ENCODE measurements at regions not wholly inside any gene's neighbourhood (a gene's known extent, or its start where the extent isn't known, plus 50 kb on each side); places are given as distances from the start of the nearest gene placed in this dataset.

DNA sequence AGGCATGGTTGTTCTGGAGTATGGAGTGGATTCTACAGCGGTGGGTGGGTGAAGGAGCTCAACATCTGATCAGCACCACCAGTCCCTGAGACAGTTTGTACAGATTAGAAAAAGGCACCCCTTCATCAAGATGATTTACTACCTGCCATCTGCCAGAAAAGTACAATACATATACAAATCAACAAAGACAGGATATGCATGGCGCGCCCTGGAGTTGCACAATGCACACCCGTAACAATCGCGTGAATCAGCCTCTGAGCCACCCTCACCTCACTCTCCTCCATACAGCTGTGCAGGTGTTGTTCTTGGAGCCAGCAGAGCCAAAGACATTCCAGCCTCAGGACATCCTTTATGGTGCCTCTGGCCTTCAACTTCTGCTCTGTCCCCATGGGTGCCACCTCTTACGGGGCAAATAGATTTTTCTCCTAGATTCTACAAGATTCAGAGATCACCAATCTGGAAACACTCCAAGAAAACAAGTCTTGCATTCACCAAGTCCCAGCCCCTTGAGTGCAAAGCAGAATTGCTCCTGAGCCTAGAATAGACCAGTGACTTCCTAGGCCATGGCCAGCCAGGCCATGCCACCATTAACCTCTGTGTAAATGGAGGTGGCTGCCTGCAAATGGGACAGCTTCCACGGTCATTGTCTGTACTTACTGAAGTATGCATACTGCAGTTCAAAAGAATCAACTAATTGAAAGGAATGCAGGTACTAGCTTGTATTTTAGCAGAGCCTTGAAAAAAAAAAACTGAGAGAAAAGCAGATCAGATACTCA, 490.9 kb downstream of the SOX6 start:
- Histone ChIP-seq H3K27ac (replicated peaks) (no peak overlapping the region), H3K4me3 (no peak overlapping the region), H3K9me3 (replicated peaks) (no peaks in the 10 kb centered on the region), H3K4me1 (peaks cover 13% of the 10 kb centered on the region), H3K36me3 (no peaks in the 10 kb centered on the region), H3K27me3 (ENCODE audit: low read depth) (no peaks in the 10 kb centered on the region)
- TF ChIP-seq, protein P1, sequence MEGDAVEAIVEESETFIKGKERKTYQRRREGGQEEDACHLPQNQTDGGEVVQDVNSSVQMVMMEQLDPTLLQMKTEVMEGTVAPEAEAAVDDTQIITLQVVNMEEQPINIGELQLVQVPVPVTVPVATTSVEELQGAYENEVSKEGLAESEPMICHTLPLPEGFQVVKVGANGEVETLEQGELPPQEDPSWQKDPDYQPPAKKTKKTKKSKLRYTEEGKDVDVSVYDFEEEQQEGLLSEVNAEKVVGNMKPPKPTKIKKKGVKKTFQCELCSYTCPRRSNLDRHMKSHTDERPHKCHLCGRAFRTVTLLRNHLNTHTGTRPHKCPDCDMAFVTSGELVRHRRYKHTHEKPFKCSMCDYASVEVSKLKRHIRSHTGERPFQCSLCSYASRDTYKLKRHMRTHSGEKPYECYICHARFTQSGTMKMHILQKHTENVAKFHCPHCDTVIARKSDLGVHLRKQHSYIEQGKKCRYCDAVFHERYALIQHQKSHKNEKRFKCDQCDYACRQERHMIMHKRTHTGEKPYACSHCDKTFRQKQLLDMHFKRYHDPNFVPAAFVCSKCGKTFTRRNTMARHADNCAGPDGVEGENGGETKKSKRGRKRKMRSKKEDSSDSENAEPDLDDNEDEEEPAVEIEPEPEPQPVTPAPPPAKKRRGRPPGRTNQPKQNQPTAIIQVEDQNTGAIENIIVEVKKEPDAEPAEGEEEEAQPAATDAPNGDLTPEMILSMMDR (IDR thresholded peaks at IDR 0.05; ENCODE audit: borderline replicate concordance): no peak
- intact Hi-C loops (cut with micrococcal nuclease): no loop called here
- DNase-seq: no peak

GRCh38 chr11:15867871-15868270, 488.5 kb downstream of the SOX6 start:
- H3K27me3 ChIP-seq (ENCODE audit: low read depth): no peaks in the 10 kb centered on the region
- H3K9me3 ChIP-seq (replicated peaks): no peaks in the 10 kb centered on the region
- H3K27ac ChIP-seq (replicated peaks): no peak overlapping the region
- intact Hi-C loops (cut with micrococcal nuclease): no loop called here
- H3K4me3 ChIP-seq: no peak overlapping the region
- TF ChIP-seq, protein P1 (IDR thresholded peaks at IDR 0.05; ENCODE audit: borderline replicate concordance): no peak
- no peaks in the 10 kb centered on the region for H3K36me3 ChIP-seq
- H3K4me1 ChIP-seq: peaks cover 9% of the 10 kb centered on the region
- DNase-seq: no peak

DNA sequence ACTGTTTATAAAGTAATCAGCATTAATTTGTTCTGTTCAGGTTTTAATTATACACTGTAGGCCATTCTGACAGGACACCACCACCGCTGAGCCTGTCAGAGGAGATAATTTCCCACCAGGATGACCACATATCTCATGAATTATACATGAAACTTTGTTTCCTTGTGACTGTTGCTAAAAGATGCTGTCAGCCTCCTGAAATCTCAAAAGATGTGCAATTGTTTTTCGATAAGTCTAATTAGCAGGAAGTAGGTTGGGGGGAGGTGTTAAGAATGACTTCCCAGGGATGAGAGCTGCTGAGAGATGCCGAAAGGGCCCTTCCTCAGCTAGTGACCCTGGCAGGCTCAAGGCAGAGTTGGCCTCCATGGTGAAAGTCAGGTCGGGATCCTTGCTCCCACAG, 485.4 kb downstream of the SOX6 start:
- Histone ChIP-seq H3K27me3 (ENCODE audit: low read depth) (no peaks in the 10 kb centered on the region), H3K9me3 (replicated peaks) (no peaks in the 10 kb centered on the region), H3K4me1 (no peaks in the 10 kb centered on the region), H3K4me3 (no peak overlapping the region), H3K36me3 (no peaks in the 10 kb centered on the region), H3K27ac (replicated peaks) (no peak overlapping the region)
- DNase-seq: no peak
- TF ChIP-seq, protein P1 (IDR thresholded peaks at IDR 0.05; ENCODE audit: borderline replicate concordance): no peak
- intact Hi-C loops (cut with micrococcal nuclease): no loop called here

DNA sequence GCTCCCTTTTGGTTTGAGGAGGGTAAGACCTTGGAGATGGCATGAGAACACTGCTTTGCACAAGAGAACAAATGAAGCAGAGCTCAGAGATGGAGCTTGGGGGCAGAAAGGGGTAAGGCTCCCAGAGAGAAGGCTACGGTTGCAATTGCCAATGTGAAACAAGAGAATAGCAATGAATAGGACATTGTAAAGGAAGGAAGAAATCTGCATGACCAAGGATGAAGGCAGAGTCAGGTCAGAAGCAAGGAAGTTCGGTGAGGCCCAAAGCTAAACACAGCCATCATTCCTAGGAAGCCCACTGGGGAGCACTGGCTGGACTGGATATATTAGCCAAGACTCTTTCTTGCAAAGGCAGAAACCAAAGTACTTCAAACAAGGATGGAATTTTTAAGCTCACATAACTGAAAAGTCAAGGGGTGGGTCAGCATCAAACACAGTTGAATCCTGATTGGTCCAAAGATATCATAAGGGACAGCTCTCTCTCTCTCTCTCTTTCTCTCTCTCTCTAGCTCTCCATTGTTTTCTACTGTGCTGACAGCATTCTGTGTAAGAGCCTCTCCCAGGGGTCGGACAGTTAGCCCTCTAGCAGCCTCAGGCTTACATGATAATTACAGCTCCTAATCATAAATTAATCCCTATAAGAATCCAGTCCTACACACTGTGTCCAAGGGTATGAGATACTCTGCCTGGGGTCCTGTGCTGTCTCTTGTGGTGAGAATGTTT, 484.3 kb downstream of the SOX6 start:
- TF ChIP-seq, protein P1 (IDR thresholded peaks at IDR 0.05; ENCODE audit: borderline replicate concordance): no peak
- H3K36me3 ChIP-seq: no peaks in the 10 kb centered on the region
- DNase-seq: no peak
- H3K27ac ChIP-seq (replicated peaks): no peak overlapping the region
- no peaks in the 10 kb centered on the region for H3K27me3 ChIP-seq (ENCODE audit: low read depth)
- H3K9me3 ChIP-seq (replicated peaks): no peaks in the 10 kb centered on the region
- H3K4me3 ChIP-seq: no peak overlapping the region
- H3K4me1 ChIP-seq: no peaks in the 10 kb centered on the region
- intact Hi-C loops (cut with micrococcal nuclease): no loop called here

DNA sequence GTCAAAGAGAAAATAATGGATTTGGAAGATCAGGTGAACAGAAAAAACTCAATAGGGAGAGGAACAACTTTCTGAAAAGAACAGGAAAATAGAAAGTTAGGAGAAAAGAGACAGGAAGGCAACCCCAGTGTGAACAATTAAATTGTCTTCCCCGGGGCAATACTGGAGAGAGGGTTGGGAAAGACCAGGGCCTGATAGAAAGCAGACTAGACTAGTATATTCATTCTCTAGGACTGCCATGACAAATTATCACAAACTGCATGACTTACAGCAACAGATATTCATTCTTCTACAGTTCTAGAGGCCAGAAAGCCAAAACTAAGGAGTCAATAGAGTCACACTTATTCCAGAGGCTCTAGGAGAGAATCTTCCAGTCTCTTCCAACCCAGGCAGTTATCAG, 482.8 kb downstream of the SOX6 start:
- TF ChIP-seq, protein P1 (IDR thresholded peaks at IDR 0.05; ENCODE audit: borderline replicate concordance): no peak
- H3K27me3 ChIP-seq (ENCODE audit: low read depth): no peaks in the 10 kb centered on the region
- H3K9me3 ChIP-seq (replicated peaks): no peaks in the 10 kb centered on the region
- no peak for DNase-seq
- intact Hi-C loops (cut with micrococcal nuclease): no loop called here
- no peaks in the 10 kb centered on the region for H3K36me3 ChIP-seq
- H3K4me1 ChIP-seq: no peaks in the 10 kb centered on the region
- no peak overlapping the region for H3K27ac ChIP-seq (replicated peaks)
- no peak overlapping the region for H3K4me3 ChIP-seq
